ENCODE measurements at regions not wholly inside any gene's neighbourhood (a gene's known extent, or its start where the extent isn't known, plus 50 kb on each side); places are given as distances from the start of the nearest gene placed in this dataset.
A peak's percentile ranks its signal among the peaks of the same experiment; 100 is the strongest.

- TF ChIP-seq MEIS1 (CRISPR knock-in tag; IDR thresholded peaks at IDR 0.05; ENCODE audit: borderline replicate concordance) = no peak
Measured at GRCh38 chr6:84508981-84509380, 255.4 kb downstream of the TBX18 start (continued).

DNA sequence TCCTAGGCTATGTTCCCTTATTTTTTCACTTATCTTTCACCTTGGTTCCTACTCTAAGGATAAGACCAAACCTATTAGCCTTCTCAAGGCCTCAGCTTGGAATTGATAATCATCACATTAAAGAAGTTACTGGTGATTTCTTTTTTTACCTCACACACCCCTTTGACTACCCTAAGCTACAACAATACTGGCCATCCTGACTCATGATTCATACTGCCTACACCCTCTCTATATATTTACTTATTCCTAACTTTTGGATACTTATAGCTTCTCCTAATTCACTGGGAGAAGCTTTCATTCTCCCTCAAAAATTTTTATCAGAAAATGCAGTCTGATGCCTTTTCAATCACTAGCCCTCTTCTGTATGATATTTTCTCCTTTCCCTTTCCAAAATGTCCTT lies 256.1 kb downstream of the TBX18 start:
- no peaks in the 10 kb centered on the region for H3K4me1 ChIP-seq (ENCODE audit: control insufficient read depth, insufficient read depth, low read length)
- no peak overlapping the region for H3K4me3 ChIP-seq (ENCODE audit: low read depth, low read length)
- H3K27ac ChIP-seq (ENCODE audit: extremely low read depth, low read depth, low read length) = no peak overlapping the region
- CTCF ChIA-PET = interaction anchor here (0.6 kb wide), 1 partner anchor 287 kb away, joined by 3 read pairs; no protein-coding TSS in a partner anchor
- POLR2A ChIA-PET = interaction anchor here (0.6 kb wide), 1 partner anchor 8 kb away, joined by 3 read pairs; no protein-coding TSS in a partner anchor
- TF ChIP-seq ZNF654 (tag by site-specific recombination; IDR thresholded peaks at IDR 0.05; ENCODE audit: low read depth) = no peak
- no peak for TF ChIP-seq ZNF335 (tag by site-specific recombination; conservative IDR thresholded peaks at IDR 0.05)
- TF ChIP-seq ZNF248 (tag by site-specific recombination; IDR thresholded peaks at IDR 0.05) = no peak
- TF ChIP-seq, protein P1, sequence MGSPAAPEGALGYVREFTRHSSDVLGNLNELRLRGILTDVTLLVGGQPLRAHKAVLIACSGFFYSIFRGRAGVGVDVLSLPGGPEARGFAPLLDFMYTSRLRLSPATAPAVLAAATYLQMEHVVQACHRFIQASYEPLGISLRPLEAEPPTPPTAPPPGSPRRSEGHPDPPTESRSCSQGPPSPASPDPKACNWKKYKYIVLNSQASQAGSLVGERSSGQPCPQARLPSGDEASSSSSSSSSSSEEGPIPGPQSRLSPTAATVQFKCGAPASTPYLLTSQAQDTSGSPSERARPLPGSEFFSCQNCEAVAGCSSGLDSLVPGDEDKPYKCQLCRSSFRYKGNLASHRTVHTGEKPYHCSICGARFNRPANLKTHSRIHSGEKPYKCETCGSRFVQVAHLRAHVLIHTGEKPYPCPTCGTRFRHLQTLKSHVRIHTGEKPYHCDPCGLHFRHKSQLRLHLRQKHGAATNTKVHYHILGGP (tag by site-specific recombination; IDR thresholded peaks at IDR 0.05) = no peak
- no peak for TF ChIP-seq IKZF3 (tag by site-specific recombination; IDR thresholded peaks at IDR 0.05)
- no peak for TF ChIP-seq HOXC10 (CRISPR knock-in tag; IDR thresholded peaks at IDR 0.05)
- TF ChIP-seq ZBTB48 (tag by site-specific recombination; IDR thresholded peaks at IDR 0.05) = no peak
- no peak for TF ChIP-seq ZNF664 (tag by site-specific recombination; IDR thresholded peaks at IDR 0.05)
- TF ChIP-seq ZNF658 (tag by site-specific recombination; IDR thresholded peaks at IDR 0.05) = no peak
- no peak for TF ChIP-seq PRDM2 (tag by site-specific recombination; IDR thresholded peaks at IDR 0.05; ENCODE audit: borderline replicate concordance)
- no peak for TF ChIP-seq SCRT2 (tag by site-specific recombination; IDR thresholded peaks at IDR 0.05)
- TF ChIP-seq ZBTB49 (tag by site-specific recombination; IDR thresholded peaks at IDR 0.05; ENCODE audit: low read depth) = no peak
- no peak for TF ChIP-seq ZSCAN30 (tag by site-specific recombination; IDR thresholded peaks at IDR 0.05)
- TF ChIP-seq ZNF501 (tag by site-specific recombination; IDR thresholded peaks at IDR 0.05) = no peak
- no peaks in the 10 kb centered on the region for H3K36me3 ChIP-seq (ENCODE audit: control insufficient read depth in 2 of 2, insufficient read depth in 1 of 2, low read length in 2 of 2)
- H3K9me3 ChIP-seq (ENCODE audit: control insufficient read depth, insufficient read depth, low read depth, low read length) = no peaks in the 10 kb centered on the region

- ChIA-PET CTCF (no interaction called here), POLR2A (no interaction called here)
- Histone ChIP-seq H3K27ac (ENCODE audit: extremely low read depth, low read depth, low read length) (no peak overlapping the region), H3K36me3 (ENCODE audit: control insufficient read depth in 2 of 2, insufficient read depth in 1 of 2, low read length in 2 of 2) (no peaks in the 10 kb centered on the region), H3K4me3 (ENCODE audit: low read depth, low read length) (no peak overlapping the region), H3K4me1 (ENCODE audit: control insufficient read depth, insufficient read depth, low read length) (no peaks in the 10 kb centered on the region), H3K9me3 (ENCODE audit: control insufficient read depth, insufficient read depth, low read depth, low read length) (no peaks in the 10 kb centered on the region; the same call in 1 of the 2 replicates)
- TF ChIP-seq SCRT2 (tag by site-specific recombination; IDR thresholded peaks at IDR 0.05) (peak; percentile 77), TSHZ1 (tag by site-specific recombination; IDR thresholded peaks at IDR 0.05; ENCODE audit: borderline replicate concordance) (no peak)
- TF ChIP-seq, protein P1 (tag by site-specific recombination; IDR thresholded peaks at IDR 0.05) = no peak
Measured at GRCh38 chr6:84504025-84504424, 260.4 kb downstream of the TBX18 start.

Data from HEK293 (cell line).